Neural cell (in vitro differentiated cells): ENCODE measurements at regions not wholly inside any gene's neighbourhood (a gene's known extent, or its start where the extent isn't known, plus 50 kb on each side); places are given as distances from the start of the nearest gene placed in this dataset.

Source experiments
- H2AFZ ChIP-seq: fragments of 200-600, 300-800 bp; sonication (generic), shearing (Covaris generic); 2 replicates; pipeline ENCODE4 v1.6.0; 2014; ENCODE audit warnings: low read depth, mild to moderate bottlenecking, antibody characterized with exemption, low read length, moderate library complexity
- H3F3A ChIP-seq: fragments of 200-600 bp; shearing (Covaris generic); 2 replicates; pipeline ENCODE4 v1.6.1; 2016; ENCODE audit warnings: mild to moderate bottlenecking, moderate library complexity, mixed read lengths, antibody characterized with exemption, low read length; ENCODE audit not compliant: insufficient read depth, poor library complexity, severe bottlenecking
- H3K27ac ChIP-seq: fragments of 200-600, 300-800 bp; sonication (generic), shearing (Covaris generic); 2 replicates; pipeline ENCODE4 v1.5.1; 2014; ENCODE audit warnings: mild to moderate bottlenecking, low read length, moderate library complexity
- H3K27me3 ChIP-seq: fragments of 300-800, 200-600 bp; sonication (generic), shearing (Covaris generic); 2 replicates; pipeline ENCODE4 v1.6.0; 2014; ENCODE audit warnings: mild to moderate bottlenecking, low read depth, low read length, moderate library complexity; ENCODE audit not compliant: insufficient read depth
- H3K36me3 ChIP-seq: fragments of 300-800, 200-600 bp; sonication (generic), shearing (Covaris generic); 2 replicates; pipeline ENCODE4 v1.5.1; 2014; ENCODE audit warnings: mild to moderate bottlenecking, antibody characterized with exemption, low read length, moderate library complexity; ENCODE audit not compliant: insufficient read depth
- H3K4me2 ChIP-seq: fragments of 300-800, 200-600 bp; sonication (generic), shearing (Covaris generic); 2 replicates; pipeline ENCODE4 v1.6.0; 2014; ENCODE audit warnings: mild to moderate bottlenecking, low read length
- H3K4me3 ChIP-seq: fragments of 300-800, 200-600 bp; sonication (generic), shearing (Covaris generic); 2 replicates; pipeline ENCODE4 v1.5.1; 2014; ENCODE audit warnings: mild to moderate bottlenecking, low read length, moderate library complexity
- H3K79me2 ChIP-seq: fragments of 200-600 bp; shearing (Covaris generic); replicated peaks from 2 replicates; pipeline ENCODE4 v1.6.0; 2014; ENCODE audit warnings: mild to moderate bottlenecking, low read length, moderate library complexity; ENCODE audit not compliant: insufficient read depth
- H3K9ac ChIP-seq: fragments of 300-800, 200-600 bp; sonication (generic), shearing (Covaris generic); 2 replicates; pipeline ENCODE4 v1.6.1; 2016; ENCODE audit warnings: mild to moderate bottlenecking, low read length, mixed read lengths
- H3K9me2 ChIP-seq: fragments of 200-600 bp; shearing (Covaris generic); 2 replicates; pipeline ENCODE4 v1.6.1; 2016; ENCODE audit warnings: mild to moderate bottlenecking, low read length, mixed read lengths; ENCODE audit not compliant: insufficient read depth
- H3K9me3 ChIP-seq: fragments of 200-600, 300-800 bp; sonication (generic), shearing (Covaris generic); 2 replicates; pipeline ENCODE4 v1.6.1; 2016; ENCODE audit warnings: mild to moderate bottlenecking, mixed run types, low read length, moderate library complexity, mixed read lengths
- H4K20me1 ChIP-seq: fragments of 200-600 bp; shearing (Covaris generic); 2 replicates; pipeline ENCODE4 v1.6.1; 2016; ENCODE audit warnings: mild to moderate bottlenecking, mixed run types; ENCODE audit not compliant: insufficient read depth
- CTCF ChIP-seq: fragments of 450-650 bp; IDR thresholded peaks from 2 replicates; pipeline ENCODE4 v1.5.1; 2014; ENCODE audit warnings: antibody characterized with exemption, mild to moderate bottlenecking, moderate library complexity; ENCODE audit not compliant: poor library complexity, severe bottlenecking
- EP300 ChIP-seq: fragments of 450-650 bp; conservative IDR thresholded peaks from 2 replicates; pipeline ENCODE4 v1.6.1; 2014; ENCODE audit warnings: antibody characterized with exemption, mild to moderate bottlenecking, moderate library complexity; ENCODE audit not compliant: poor library complexity, severe bottlenecking
- EZH2 ChIP-seq: fragments of 200-600, 300-800 bp; shearing (Covaris generic), sonication (generic); IDR thresholded peaks from 2 replicates; pipeline ENCODE4 v1.6.1; 2014; ENCODE audit warnings: antibody characterized with exemption, low read length, borderline replicate concordance, mild to moderate bottlenecking; ENCODE audit not compliant: insufficient read depth, poor library complexity, severe bottlenecking
- MXI1 ChIP-seq: fragments of 450-650 bp; conservative IDR thresholded peaks from 2 replicates; pipeline ENCODE4 v1.6.1; 2014; ENCODE audit warnings: antibody characterized with exemption, mild to moderate bottlenecking; ENCODE audit not compliant: poor library complexity, severe bottlenecking
- POLR2AphosphoS5 ChIP-seq: IDR thresholded peaks from 2 replicates; pipeline ENCODE4 v1.6.1; 2012
- RAD21 ChIP-seq: fragments of 450-650 bp; conservative IDR thresholded peaks from 2 replicates; pipeline ENCODE4 v1.6.1; 2014; ENCODE audit warnings: antibody characterized with exemption, mild to moderate bottlenecking, moderate library complexity
- SMC3 ChIP-seq: fragments of 450-650 bp; conservative IDR thresholded peaks from 2 replicates; pipeline ENCODE4 v1.6.1; 2014; ENCODE audit warnings: antibody characterized with exemption, mild to moderate bottlenecking, moderate library complexity; ENCODE audit not compliant: poor library complexity
- TAF1 ChIP-seq: IDR thresholded peaks from 2 replicates; pipeline ENCODE4 v1.6.1; 2012; ENCODE audit warnings: low read depth
- TF ChIP-seq, protein P1 (sequence below): IDR thresholded peaks from 2 replicates; pipeline ENCODE4 v1.6.1; 2012; ENCODE audit warnings: borderline replicate concordance

GRCh38 chr4:11072463-11072862 lies 356.2 kb downstream of the HS3ST1 start:
- Histone ChIP-seq H3K9ac (no peak overlapping the region), H3F3A (no peaks in the 10 kb centered on the region), H3K27me3 (no peaks in the 10 kb centered on the region), H3K9me3 (peaks cover 1% of the 10 kb centered on the region), H3K9me2 (no peaks in the 10 kb centered on the region), H3K36me3 (no peaks in the 10 kb centered on the region), H3K79me2 (no peaks in the 10 kb centered on the region), H3K27ac (no peak overlapping the region), H4K20me1 (no peaks in the 10 kb centered on the region), H3K4me3 (no peak overlapping the region), H2AFZ (no peak overlapping the region), H3K4me2 (no peak overlapping the region)
- TF ChIP-seq TAF1 (no peak), EZH2 (no peak), MXI1 (no peak), POLR2AphosphoS5 (no peak), SMC3 (no peak), EP300 (no peak), CTCF (no peak), RAD21 (no peak)
- TF ChIP-seq, protein P1, sequence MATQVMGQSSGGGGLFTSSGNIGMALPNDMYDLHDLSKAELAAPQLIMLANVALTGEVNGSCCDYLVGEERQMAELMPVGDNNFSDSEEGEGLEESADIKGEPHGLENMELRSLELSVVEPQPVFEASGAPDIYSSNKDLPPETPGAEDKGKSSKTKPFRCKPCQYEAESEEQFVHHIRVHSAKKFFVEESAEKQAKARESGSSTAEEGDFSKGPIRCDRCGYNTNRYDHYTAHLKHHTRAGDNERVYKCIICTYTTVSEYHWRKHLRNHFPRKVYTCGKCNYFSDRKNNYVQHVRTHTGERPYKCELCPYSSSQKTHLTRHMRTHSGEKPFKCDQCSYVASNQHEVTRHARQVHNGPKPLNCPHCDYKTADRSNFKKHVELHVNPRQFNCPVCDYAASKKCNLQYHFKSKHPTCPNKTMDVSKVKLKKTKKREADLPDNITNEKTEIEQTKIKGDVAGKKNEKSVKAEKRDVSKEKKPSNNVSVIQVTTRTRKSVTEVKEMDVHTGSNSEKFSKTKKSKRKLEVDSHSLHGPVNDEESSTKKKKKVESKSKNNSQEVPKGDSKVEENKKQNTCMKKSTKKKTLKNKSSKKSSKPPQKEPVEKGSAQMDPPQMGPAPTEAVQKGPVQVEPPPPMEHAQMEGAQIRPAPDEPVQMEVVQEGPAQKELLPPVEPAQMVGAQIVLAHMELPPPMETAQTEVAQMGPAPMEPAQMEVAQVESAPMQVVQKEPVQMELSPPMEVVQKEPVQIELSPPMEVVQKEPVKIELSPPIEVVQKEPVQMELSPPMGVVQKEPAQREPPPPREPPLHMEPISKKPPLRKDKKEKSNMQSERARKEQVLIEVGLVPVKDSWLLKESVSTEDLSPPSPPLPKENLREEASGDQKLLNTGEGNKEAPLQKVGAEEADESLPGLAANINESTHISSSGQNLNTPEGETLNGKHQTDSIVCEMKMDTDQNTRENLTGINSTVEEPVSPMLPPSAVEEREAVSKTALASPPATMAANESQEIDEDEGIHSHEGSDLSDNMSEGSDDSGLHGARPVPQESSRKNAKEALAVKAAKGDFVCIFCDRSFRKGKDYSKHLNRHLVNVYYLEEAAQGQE, result no peak

DNA sequence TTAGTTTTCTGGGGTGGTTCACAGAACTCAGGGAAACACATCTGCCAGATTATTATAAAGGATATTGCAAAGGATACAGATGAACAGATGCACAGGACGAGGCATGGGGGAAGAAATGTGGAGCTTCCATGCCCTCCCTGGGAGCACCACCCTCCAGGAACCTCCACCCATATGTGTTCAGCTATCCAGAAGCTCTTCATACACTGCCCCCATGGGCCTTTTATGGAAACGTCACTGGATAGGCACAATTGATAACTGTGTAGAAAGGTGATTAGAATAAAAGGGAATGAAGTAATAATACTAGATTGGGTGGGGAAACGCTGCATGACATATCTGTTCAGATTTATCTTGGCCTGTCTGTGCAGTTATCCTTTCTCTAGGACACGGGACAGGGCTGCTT lies 357.9 kb downstream of the HS3ST1 start:
- Histone ChIP-seq H3K9me2 (no peaks in the 10 kb centered on the region), H3K9ac (no peak overlapping the region), H3K27me3 (no peaks in the 10 kb centered on the region), H3K36me3 (no peaks in the 10 kb centered on the region), H3K9me3 (peaks cover 3% of the 10 kb centered on the region), H3K4me3 (no peak overlapping the region), H3K27ac (no peak overlapping the region), H4K20me1 (no peaks in the 10 kb centered on the region), H3K79me2 (no peaks in the 10 kb centered on the region), H2AFZ (no peak overlapping the region), H3K4me2 (no peak overlapping the region), H3F3A (no peaks in the 10 kb centered on the region)
- TF ChIP-seq MXI1 (no peak), EZH2 (no peak), TAF1 (no peak), CTCF (no peak), POLR2AphosphoS5 (no peak), SMC3 (no peak), EP300 (no peak), RAD21 (no peak)
- TF ChIP-seq, protein P1, result no peak
